HepG2 (cell line): ENCODE measurements at regions not wholly inside any gene's neighbourhood (a gene's known extent, or its start where the extent isn't known, plus 50 kb on each side); places are given as distances from the start of the nearest gene placed in this dataset.

Source experiments
- CREB1 ChIP-seq, 2 experiments: fragments of 450-650 bp in 1 of 2; IDR thresholded peaks; 2 replicates each; pipeline ENCODE4 v1.6.1; 2016 to 2017; ENCODE audit warnings: control low read depth in 1 of 2, mild to moderate bottlenecking in 1 of 2, missing compliant biosample characterization in 1 of 2, missing genetic modification characterization in 1 of 2
- CTCF ChIP-seq: sonication (generic); formaldehyde crosslinking; IDR thresholded peaks from 2 replicates; pipeline ENCODE4 v1.5.0; 2020; ENCODE audit warnings: mild to moderate bottlenecking, missing genetic modification reagents, moderate library complexity
- TAF15 ChIP-seq: fragments of 200-400 bp; formaldehyde crosslinking; IDR thresholded peaks from one replicate; pipeline ENCODE4 v1.6.1; 2018; ENCODE audit warnings: mild to moderate bottlenecking, low read depth, low read length; ENCODE audit not compliant: poor library complexity, severe bottlenecking
- ZNF639 ChIP-seq: conservative IDR thresholded peaks from 2 replicates; pipeline ENCODE4 v1.6.1; 2018; ENCODE audit warnings: missing genetic modification reagents
- ZNF891 ChIP-seq: sonication (generic); formaldehyde crosslinking; IDR thresholded peaks from 2 replicates; pipeline ENCODE4 v1.5.0; 2020; ENCODE audit warnings: mild to moderate bottlenecking, missing genetic modification reagents
- TF ChIP-seq, protein P1 (sequence below): IDR thresholded peaks from 2 replicates; pipeline ENCODE4 v1.6.1; 2016
- TF ChIP-seq, protein P2 (sequence below): sonication (generic); formaldehyde crosslinking; IDR thresholded peaks from 2 replicates; pipeline ENCODE4 v1.8.0; 2022; ENCODE audit warnings: missing genetic modification reagents, low read depth, mild to moderate bottlenecking, borderline replicate concordance
- TF ChIP-seq, protein P3 (sequence below), 2 experiments: IDR thresholded peaks; 2 replicates each; pipeline ENCODE4 v1.6.1; 2011 to 2012; ENCODE audit warnings: low read length in 2 of 2, borderline replicate concordance in 1 of 2, low read depth in 1 of 2, mild to moderate bottlenecking in 1 of 2, moderate library complexity in 1 of 2

DNA sequence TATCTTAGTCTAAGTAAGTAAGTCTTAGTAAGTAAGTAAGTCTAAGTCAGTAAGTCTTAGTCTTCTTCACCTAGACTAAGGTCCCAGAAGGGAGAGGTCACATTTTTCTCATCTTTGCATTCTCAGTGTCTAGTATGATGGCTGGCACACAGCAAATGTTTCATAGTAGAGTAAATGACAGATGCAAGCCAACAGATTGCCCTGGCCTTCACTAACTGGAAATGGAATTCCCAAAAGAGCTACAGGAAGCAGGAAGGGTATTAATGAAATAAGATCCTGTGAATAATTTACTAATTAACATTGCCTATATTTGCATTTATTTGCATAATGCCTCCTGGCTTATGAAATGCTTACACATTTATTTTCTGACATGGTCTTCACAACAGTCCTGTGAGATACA, 221.6 kb downstream of the RAD51AP2 start:
- no peak for TF ChIP-seq CREB1 (IDR thresholded peaks at IDR 0.05)
- TF ChIP-seq CREB1 (CRISPR knock-in tag; IDR thresholded peaks at IDR 0.05): no peak
- no peak for TF ChIP-seq ZNF639 (CRISPR knock-in tag)
- TF ChIP-seq, protein P1, sequence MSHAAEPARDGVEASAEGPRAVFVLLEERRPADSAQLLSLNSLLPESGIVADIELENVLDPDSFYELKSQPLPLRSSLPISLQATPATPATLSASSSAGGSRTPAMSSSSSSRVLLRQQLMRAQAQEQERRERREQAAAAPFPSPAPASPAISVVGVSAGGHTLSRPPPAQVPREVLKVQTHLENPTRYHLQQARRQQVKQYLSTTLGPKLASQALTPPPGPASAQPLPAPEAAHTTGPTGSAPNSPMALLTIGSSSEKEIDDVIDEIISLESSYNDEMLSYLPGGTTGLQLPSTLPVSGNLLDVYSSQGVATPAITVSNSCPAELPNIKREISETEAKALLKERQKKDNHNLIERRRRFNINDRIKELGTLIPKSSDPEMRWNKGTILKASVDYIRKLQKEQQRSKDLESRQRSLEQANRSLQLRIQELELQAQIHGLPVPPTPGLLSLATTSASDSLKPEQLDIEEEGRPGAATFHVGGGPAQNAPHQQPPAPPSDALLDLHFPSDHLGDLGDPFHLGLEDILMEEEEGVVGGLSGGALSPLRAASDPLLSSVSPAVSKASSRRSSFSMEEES (CRISPR knock-in tag): no peak
- TF ChIP-seq, protein P2, sequence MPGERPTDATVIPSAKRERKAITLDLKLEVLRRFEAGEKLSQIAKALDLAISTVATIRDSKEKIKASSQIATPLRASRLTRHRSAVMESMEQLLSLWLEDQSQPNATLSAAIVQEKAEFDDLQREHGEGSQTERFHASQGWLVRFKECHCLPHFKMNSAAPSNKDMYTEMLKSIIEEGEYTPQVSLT (CRISPR knock-in tag): no peak
- no peak for TF ChIP-seq ZNF891
- TF ChIP-seq, protein P3, sequence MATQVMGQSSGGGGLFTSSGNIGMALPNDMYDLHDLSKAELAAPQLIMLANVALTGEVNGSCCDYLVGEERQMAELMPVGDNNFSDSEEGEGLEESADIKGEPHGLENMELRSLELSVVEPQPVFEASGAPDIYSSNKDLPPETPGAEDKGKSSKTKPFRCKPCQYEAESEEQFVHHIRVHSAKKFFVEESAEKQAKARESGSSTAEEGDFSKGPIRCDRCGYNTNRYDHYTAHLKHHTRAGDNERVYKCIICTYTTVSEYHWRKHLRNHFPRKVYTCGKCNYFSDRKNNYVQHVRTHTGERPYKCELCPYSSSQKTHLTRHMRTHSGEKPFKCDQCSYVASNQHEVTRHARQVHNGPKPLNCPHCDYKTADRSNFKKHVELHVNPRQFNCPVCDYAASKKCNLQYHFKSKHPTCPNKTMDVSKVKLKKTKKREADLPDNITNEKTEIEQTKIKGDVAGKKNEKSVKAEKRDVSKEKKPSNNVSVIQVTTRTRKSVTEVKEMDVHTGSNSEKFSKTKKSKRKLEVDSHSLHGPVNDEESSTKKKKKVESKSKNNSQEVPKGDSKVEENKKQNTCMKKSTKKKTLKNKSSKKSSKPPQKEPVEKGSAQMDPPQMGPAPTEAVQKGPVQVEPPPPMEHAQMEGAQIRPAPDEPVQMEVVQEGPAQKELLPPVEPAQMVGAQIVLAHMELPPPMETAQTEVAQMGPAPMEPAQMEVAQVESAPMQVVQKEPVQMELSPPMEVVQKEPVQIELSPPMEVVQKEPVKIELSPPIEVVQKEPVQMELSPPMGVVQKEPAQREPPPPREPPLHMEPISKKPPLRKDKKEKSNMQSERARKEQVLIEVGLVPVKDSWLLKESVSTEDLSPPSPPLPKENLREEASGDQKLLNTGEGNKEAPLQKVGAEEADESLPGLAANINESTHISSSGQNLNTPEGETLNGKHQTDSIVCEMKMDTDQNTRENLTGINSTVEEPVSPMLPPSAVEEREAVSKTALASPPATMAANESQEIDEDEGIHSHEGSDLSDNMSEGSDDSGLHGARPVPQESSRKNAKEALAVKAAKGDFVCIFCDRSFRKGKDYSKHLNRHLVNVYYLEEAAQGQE (IDR thresholded peaks at IDR 0.05; ENCODE audit: borderline replicate concordance in 1 of 2, low read depth in 1 of 2, low read length in 2 of 2): no peak
- TF ChIP-seq TAF15: no peak
- no peak for TF ChIP-seq CTCF (CRISPR knock-in tag)
